ENCODE measurements at regions not wholly inside any gene's neighbourhood (a gene's known extent, or its start where the extent isn't known, plus 50 kb on each side); places are given as distances from the start of the nearest gene placed in this dataset.

GRCh38 chr2:56803596-56803995 lies 619.8 kb downstream of the CCDC85A start:
- H3K4ac ChIP-seq (ENCODE audit: low read depth, low read length) = no peak overlapping the region
- H2BK12ac ChIP-seq (ENCODE audit: insufficient read length, low read depth, low read length) = no peak overlapping the region
- H2BK5ac ChIP-seq (ENCODE audit: insufficient read length, low read length) = no peak overlapping the region
- H3K9ac ChIP-seq (ENCODE audit: extremely low read depth, insufficient read length, low read length) = no peak overlapping the region
- H4K20me1 ChIP-seq (ENCODE audit: control insufficient read depth, insufficient read depth, insufficient read length) = no peaks in the 10 kb centered on the region
- H3K14ac ChIP-seq (ENCODE audit: insufficient read depth, low read length) = no peak overlapping the region
- no peak overlapping the region for H3K4me2 ChIP-seq (ENCODE audit: insufficient read depth, insufficient read length, low read length)
- H3K27ac Mint-ChIP-seq = no peak overlapping the region; a peak in 1 of 7 replicates
- H2BK120ac ChIP-seq (ENCODE audit: low read depth, low read length, poor library complexity, severe bottlenecking) = no peak overlapping the region
- H3T11ph ChIP-seq (ENCODE audit: low read length) = no peak overlapping the region
- no peaks in the 10 kb centered on the region for H3K79me2 ChIP-seq (ENCODE audit: insufficient read depth, low read length)
- H3K4me1 Mint-ChIP-seq = peaks cover 4 to 5% of the 10 kb centered on the region in 2 experiments
- no peak for TF ChIP-seq CTCF (conservative IDR thresholded peaks at IDR 0.05)
- DNase-seq = no peak
- no peak overlapping the region for H4K91ac ChIP-seq (ENCODE audit: insufficient read length, low read depth, low read length)
- peaks cover 2% of the 10 kb centered on the region; the same call in 1 of the 2 replicates for H3K4me1 ChIP-seq (ENCODE audit: insufficient read depth, low read length)
- no peak overlapping the region for H3K18ac ChIP-seq (ENCODE audit: insufficient read length, low read depth, low read length)
- H3K23ac ChIP-seq (ENCODE audit: insufficient read length, low read depth, low read length) = no peak overlapping the region
- no peaks in the 10 kb centered on the region for H3K79me1 ChIP-seq (ENCODE audit: insufficient read depth, low read depth, low read length, poor library complexity, severe bottlenecking)
- no peak overlapping the region for H2AFZ ChIP-seq (ENCODE audit: low read length)
- no peak overlapping the region for H3K56ac ChIP-seq (ENCODE audit: insufficient read length, low read depth, low read length)
- 100% methylated on average over 1 of the region's 3 CpGs for WGBS (ENCODE audit: extremely low coverage, insufficient read length, low lambda C conversion rate)
- no peak overlapping the region for H4K8ac ChIP-seq (replicated peaks; ENCODE audit: insufficient read length, low read depth, low read length)
- no peak overlapping the region for H2BK20ac ChIP-seq (ENCODE audit: low read depth, low read length, poor library complexity, severe bottlenecking)
- H3K9me3 ChIP-seq (ENCODE audit: control insufficient read depth, low read depth, low read length) = no peaks in the 10 kb centered on the region
- no peak overlapping the region for H2BK15ac ChIP-seq (ENCODE audit: low read depth, low read length)
- no peaks in the 10 kb centered on the region for H3K27me3 ChIP-seq (ENCODE audit: insufficient read depth, low read length)
- no peak overlapping the region for H4K5ac ChIP-seq (ENCODE audit: insufficient read length, low read depth, low read length)
- H3K4me3 Mint-ChIP-seq = no peak overlapping the region
- no peaks in the 10 kb centered on the region for H3K23me2 ChIP-seq (ENCODE audit: insufficient read length, low read depth, low read length, poor library complexity, severe bottlenecking)
- H3K36me3 Mint-ChIP-seq (ENCODE audit: insufficient read depth in 1 of 3, low read depth in 3 of 3) = no peaks in the 10 kb centered on the region
- no peak overlapping the region for H2AK5ac ChIP-seq (ENCODE audit: insufficient read length, low read length)
- H3K27me3 Mint-ChIP-seq (ENCODE audit: low read depth) = no peaks in the 10 kb centered on the region
- H3K27ac ChIP-seq (ENCODE audit: insufficient read length, low read depth, low read length) = no peak overlapping the region
- H3K9me3 Mint-ChIP-seq = no peaks in the 10 kb centered on the region

Measured in H9 (cell line).